ENCODE measurements at regions not wholly inside any gene's neighbourhood (a gene's known extent, or its start where the extent isn't known, plus 50 kb on each side); places are given as distances from the start of the nearest gene placed in this dataset.

DNA sequence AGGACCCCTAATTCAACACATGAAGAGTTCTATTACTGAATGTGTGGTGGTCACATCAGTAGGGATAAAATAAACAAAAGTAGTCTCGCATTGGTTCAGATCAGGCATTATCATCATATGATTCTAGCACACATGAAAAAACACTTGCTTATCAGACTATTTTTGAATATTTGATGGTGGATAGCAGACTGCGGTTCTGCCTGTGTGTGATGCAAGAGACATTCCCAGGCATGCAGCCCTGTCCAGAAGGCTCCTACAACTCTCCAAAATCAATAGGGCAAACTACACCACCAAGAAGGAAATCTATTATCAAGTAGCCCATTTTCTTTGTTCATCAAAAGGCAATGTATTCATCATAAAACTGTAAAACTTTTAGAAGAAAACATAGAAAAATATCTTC, 304.7 kb downstream of the DUSP10 start:
- DNase-seq: no peak

DNA sequence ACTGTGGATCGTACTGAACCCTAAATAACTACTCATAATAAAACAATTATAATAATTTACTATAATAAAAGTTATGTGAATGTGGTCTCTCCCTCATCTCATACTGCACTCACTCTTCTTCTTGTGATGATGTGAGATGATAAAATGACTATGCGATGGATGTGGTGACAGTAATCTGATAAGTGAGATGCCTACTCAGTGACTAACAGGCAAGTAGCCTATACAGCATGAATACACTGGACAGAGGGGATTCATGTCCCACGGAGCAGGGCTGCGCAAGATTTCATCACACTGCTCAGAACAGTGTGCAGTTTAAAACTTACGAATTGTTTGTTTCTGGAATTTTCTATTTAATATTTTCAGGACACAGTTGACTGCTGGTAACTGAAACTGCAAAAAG, 304.0 kb downstream of the DUSP10 start:
- DNase-seq: no peak

DNA sequence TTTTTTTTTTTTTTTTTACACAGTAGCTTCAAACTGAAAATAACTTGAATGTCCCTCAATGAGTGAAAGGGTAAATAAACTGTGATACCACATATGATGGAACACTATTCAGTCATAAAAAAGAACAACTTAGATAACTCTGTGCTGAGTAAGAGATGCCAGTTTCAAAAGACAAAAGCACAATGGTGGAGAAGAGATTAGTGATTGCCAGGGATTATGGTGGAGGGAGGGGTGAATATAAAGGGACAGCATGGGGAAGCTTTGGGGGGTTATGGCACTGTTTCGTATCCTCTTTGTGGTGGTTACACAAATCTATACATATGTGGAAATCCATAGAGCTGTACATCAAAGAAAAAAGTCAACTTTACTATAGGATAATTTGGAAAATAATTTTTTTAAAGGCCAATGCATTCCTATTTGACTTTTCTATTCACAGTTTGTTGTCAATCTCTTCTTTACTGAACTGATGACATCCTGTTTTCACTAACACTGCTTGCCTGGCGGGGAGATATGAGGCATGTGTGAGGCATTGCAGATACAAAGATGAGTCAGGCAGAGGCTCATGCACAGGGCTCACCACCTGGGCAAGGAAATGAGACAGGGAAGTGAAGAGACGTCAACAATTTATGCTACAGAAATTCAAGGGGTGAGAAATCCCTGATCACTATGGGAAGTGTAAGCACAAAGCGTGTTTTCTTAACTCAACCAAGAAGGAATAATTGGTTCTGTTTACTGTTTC, 302.7 kb downstream of the DUSP10 start:
- DNase-seq: peak; percentile 43

DNA sequence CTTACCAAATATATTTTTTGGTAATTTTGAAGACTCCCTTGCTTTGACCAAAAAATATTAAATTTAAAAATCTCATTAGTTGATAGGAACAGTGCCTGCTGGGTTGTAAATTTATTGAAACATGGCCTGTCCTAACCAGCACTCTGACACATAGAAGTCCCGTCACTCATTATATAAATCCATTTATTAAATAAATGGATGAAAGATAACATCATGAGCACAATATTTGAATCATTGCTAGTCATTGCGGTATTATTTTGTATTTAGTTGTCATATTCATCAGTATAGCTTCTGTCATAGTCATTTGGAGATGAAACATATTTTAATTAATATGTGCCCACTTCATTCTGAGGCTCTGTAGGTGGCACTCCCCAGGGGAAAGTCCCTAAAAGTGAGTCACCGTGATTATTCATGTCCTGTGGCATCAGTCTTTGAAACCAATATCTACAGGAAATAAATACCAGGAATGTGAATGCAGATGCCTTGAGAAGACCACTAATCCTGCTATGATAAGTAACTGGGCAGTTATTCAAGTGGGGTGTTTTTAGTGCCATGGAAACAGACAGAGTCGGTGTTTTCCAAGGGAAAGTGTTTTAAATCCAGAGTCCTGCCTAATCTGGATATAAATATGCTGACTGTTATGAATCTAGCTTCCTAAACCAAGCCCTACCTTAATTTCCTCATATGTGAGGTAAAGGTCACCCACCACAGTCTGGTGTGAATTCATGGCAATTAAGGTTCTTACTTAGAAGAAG, 302.0 kb downstream of the DUSP10 start:
- peak; percentile 25 for DNase-seq

DNA sequence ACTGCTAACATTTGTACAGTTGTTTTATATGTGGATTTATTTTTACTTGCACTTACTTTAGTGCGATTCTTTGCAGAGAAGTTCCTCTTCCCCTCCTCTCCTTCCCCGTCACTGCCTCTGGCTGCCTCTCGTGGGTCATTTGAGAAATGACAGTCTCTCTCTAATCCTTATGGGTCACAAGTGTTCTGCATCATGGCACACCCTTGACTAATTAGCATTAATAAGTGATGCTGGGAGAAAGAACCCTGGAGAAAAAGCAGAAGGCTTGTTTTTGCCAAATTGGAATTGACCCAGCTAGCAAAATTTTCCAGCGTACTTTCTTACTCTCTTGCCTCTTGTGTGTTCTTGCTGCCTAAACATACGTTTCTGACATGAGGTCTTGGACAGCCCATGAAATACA, 301.2 kb downstream of the DUSP10 start:
- DNase-seq: no peak

DNA sequence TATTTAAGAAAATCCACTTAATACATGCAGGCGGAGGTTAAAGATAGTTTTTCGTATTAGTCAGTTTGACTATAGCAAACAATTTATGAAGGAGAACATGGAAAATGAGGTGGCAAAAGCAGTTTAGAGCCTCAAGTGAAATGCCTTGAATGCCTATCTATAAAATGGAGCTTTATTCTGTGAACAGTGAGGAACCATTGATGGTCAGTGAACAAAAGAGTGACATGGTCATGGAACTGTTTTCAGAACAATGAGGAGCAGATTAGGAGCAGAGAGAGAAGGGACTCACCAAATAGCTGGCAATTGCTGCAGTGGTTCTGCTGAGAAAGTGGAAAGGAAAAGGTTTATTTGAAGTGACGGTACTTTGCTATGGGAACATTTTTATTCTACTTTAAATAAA, 299.8 kb downstream of the DUSP10 start:
- no peak for DNase-seq

DNA sequence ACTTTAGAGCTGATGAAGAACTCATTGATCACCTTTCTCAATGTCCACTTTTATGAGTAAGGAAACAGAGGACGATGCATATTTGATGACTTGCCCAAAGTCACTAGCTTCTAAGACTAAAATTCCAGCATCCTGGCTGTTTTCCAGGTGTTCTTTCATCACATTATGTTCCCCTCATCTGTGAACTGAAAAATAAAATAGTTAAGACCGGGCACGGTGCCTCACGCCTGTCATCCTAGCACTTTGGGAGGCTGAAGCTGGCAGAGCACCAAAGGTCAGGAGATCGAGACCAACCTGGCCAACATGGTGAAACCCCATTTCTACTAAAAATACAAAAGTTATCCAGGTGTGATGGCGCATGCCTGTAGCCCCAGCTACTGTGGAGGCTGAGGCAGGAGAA, 297.5 kb downstream of the DUSP10 start:
- no peak for DNase-seq

DNA sequence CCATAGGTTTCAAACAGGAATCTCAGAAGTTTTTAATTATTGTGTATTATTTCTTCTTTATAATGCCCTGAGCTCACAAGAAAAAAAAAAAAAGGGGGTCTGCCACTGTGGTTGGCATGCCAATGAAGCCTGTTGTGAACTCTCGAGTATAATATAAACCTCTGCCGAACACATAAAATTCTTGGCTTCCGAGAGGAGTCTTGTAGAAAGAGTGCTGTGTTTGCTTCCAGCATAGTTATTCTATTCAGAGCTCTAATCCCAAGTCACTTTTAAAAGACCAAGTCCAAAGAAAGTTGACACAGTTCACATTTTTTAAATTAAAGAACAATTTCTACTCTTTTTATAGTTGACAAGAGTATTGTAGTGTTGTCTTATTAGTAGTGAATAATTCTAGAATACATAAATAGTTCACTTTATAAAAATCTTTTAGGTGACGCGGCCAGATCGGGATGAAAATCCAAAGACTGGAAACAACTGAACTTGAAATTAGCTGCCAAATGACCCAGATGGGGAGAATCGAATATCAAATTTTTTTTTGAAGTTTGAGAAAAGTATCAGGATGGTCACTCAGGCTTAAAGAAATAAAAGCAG, 293.2 kb downstream of the DUSP10 start:
- no peak for DNase-seq

DNA sequence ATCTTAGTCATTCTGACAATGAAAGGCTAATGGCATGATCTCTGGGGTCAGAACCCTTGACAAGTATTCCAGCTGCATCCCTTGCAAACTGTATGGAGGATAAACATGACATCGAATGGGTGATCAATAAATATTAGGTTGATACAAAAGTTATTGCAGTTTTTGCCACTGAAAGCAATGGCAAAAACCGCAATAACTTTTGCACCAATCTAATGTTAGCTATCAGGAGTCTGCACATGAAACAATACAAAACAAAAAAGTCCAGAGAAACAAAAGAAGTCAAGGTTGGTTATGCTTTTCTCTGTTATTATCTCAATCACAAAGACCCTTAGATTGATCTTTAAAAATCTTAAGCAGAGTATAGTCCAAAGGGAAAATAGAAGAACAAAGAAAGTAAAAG, 292.7 kb downstream of the DUSP10 start:
- no peak for DNase-seq

DNA sequence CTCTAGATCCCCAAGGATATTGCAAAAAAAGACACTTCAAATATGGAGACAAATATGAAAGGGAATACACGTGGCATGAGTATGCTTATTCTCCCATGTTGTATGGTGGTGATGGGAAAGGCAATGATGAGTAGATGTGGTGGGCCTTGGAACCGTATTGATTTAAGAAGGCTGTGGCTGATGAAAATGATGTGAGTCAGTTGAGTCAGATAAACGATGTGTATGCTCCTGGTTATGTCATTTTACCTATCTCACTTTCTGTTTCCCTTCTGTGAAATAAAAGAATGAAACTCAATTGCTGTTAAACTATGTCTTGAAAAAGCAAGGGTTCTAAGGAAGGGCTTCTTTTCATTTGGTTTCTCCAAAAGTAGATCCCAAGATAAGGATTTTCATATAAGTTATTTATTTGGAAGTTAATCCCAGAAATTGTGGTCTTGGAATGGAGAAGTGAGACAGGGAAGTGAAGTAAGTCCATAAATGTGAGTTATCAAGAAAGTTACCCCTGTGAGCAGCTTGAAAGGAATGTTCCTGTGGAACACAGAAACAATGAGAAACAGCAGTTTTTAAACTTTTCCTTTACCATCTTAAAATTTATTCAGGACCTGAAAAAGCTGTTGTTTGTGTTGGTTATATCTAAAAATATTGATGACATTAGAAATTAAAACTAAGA, 292.0 kb downstream of the DUSP10 start:
- no peak for DNase-seq

DNA sequence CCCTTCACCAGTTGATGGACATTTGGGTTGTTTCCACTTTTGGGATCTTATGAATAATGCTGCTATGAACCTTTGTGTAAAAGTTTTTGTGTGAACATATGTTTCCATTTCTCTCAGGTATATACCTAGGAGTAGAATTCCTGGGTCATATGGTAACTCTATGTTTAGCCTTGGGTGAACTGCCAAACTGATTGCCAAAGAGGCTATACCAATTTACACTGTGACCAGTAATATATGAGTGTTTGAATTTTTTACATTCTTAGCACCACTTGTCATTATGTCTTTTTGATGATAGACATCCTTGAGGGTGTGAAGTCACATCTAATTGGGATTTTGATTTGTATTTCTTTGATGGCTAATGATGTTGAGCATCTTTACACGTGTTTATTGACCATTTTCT, 290.1 kb downstream of the DUSP10 start:
- no peak for DNase-seq

DNA sequence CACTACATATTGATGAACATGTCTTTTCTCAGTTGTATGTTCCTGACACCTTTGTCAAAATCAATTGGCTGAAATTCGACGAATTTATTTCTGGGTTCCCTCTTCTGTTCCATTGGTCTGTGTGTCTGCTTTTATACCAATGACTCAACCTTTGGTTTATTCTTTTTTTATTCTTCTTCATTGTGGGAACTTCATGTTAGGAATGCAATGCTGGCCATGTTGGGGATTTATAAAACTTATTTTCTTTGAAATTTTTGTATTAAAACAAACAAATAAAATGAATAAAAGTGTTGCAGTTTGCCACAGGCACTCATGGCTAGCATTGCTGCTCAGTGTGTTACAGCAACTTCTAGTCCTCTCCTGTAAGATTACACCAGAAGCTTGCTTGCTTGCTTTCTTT, 287.8 kb downstream of the DUSP10 start:
- no peak for DNase-seq

DNA sequence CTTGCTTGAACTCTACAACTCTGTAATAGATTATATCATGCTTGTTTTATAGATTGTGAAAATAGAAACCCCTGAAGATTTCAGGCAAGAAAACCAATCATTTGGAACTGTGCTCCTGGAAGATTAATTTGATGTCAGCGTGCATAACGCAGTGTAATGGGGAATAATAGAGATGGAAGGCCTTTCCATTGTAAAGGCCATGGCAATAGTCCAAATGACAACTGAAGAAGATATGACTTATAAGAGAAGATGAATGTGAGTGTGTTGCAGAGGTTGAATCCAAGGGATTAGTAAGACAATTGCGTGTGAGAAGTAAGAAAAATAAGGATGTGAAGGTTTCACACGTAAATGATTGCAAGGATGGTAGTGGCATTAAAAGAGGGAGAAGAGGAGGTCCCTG, 285.0 kb downstream of the DUSP10 start:
- DNase-seq: no peak

DNA sequence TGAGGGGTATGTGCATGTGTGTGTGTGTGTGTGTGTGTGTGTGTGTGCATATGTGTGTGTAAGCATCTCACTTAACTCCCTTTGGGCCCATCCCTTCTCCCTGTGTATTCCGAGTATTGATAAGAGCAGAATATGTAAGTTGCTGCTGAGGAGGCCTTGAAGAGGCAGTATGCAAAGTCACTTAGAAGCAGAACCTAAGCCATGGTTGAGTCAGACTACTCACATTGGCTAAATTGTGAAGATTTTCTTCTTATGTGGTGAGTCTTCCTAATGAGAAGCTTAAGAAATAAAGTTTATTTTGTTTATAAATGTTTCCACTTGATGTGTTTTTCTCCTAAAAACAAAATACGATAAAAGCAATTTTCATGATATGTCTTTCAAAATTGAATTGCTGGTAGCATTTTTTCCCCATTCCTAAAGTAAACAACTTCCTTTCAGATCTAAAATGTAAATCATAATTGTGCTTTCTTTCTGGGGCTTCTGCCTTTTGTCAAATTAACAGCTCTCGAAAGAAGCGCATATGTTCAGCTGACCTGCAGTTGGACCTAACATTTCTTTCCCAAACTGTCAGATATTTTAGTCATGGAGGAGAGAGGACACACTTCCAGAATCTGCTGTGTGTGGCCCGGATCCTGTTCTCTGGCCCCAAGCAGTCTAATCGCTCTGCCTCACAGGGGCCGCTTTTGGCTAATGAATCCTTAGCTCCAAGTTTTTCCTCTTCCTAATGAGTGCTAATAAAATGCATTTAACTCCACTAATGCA, 284.0 kb downstream of the DUSP10 start:
- no peak for DNase-seq

DNA sequence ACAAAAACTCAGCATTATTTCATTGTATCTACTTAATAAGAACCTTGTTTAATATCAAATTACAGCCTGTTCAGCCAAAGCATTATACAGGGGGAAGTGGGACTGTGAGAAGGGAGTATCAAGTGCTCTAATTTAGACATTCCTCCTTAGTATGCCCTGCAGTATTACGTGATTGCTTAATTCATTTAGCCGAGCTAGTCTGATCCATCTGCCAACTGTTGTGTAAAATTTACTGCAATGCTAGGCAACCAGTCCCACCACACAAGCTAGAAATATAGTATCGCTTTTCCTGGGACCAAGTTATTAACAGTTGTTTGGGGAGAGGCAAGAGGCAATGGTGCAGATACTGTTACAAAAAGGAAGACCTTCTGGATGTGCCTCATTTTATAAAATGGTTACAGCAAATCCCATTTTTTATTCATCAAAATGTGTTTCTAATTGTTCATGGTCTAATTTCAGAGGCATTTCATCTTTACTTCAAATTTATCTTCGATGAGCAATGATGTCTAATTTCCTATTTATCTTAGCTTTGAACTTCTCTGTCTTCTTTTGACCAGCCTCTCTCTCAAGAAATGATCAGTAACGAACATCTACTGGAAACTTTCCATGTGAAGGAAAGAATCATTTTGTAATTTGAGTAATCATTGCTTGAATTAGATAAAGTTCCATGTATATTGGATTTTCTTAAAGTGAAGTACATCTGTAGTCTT, 283.3 kb downstream of the DUSP10 start:
- DNase-seq: no peak

DNA sequence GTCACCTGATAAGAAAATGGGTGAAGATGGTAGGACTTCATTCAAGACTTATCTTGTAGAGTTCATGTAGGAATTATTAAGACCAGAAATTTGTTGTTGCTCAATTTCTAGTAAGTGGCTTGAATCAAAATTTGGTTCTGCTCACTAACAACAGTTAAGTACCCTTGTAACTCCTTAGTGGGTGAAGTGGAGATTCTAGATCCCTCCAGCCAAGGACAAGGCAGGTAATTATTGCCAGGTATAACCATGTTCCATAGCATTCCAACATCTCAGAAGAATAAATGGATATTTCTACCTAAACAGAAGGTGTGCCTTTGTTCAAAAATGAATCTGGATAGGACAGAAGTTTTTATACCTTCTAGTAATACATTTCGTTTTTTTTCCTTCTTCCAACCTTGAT, 282.3 kb downstream of the DUSP10 start:
- no peak for DNase-seq

DNA sequence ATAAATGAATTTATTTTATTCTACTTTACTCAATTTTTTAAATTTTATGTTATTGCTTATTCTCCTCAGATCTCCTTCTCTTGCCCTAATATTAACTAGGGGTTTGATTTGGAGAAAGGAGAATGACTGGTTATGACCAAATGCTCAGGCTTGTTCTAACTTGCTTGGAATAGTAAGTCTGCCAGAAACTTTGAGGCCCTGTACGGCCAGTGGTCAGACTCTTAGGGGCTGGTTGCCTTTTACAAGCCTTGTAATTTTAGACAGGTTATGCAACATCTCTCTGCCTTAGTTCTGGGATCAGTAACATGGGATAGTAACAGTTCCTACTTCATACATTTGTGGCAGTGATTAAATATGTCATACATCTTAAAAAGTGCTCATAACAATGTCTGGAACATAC, 279.5 kb downstream of the DUSP10 start:
- no peak for DNase-seq

DNA sequence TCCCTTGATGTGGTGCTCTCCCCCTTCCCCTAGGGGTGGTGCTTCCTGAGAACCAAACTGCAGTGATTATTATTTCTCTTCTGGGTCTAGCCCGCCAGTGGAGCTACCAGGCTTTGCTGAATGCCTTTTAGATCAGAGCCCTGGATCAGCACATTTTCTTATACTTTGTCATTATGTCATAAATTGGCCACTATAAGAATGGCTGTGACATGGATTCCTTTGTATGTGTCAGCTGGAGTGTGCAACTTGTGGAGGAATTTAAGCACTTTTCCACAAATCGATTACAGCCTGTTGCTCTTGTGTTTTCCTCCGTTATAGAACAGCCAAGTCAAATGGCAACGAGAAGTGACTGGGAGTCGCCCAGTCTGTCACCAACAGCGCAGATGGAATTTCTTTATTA, 273.3 kb downstream of the DUSP10 start:
- no peak for DNase-seq

DNA sequence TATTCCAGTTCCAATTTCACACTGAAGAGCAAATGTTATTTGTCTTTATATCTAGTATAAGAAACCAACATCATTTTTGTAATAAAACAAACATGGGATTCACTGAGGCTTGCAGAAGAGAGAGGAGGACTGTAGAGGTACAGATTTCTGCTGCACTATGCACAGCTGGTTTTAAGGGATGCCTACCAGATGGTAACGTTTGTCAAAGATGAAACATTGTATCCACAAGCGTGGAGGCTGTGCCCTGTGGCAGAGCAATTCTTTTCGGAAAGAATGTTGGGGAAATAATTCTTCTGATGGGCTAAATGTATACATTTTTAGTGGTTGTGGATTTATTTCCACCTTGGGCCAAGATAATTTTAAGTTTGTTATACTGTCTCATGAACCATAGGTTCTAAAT, 272.4 kb downstream of the DUSP10 start:
- no peak for DNase-seq

DNA sequence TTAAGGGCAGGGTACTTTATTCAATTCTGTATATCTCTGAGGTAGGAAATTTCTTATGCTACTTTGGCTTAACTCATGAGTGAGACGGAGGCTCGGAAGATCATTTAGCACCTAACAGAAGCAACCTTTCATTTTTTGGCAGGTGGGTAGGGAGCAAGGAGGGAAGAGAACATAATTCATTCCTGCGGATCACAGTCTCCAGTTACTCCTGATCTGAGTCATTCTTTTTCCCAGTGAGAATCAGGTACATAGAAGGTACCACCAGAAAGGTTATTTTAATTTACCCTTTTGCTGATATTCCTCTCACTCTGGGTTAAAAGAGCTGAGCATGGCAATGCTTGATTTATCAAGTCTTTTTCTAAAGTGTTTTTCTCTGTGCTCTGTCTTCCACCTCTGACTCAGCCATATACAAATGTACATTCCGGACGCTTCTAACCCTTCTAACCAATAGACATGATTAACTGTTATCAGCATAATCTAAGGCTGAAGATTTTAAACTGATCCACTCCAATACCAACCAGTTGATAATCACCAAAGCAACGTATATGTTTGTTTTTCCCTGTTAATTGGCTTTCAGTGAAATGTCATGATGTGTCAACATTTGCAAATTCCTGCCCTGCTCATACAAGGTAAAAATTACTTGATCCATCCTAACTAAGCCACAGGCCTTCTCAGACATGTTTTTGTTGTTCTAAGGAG, 271.7 kb downstream of the DUSP10 start:
- DNase-seq: no peak

DNA sequence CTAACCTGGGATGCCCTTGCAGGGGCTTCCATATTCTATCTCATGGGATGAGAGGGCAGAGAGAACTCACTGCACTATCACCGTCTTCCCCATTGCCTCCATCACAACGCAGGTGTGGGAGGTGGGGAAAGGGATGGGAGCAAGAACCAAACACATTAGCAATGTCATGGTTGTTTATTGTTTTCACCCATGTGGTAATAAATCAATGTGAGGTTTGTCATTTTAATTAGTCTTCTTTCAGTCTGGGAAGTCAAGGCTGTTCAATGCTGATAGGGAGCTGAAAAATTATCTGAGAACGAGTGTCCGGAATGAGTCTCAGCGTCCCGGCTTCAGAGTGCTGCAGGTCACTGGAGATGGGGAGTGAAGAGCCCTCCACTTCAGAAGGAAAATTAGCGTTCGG, 268.5 kb downstream of the DUSP10 start:
- no peak for DNase-seq

DNA sequence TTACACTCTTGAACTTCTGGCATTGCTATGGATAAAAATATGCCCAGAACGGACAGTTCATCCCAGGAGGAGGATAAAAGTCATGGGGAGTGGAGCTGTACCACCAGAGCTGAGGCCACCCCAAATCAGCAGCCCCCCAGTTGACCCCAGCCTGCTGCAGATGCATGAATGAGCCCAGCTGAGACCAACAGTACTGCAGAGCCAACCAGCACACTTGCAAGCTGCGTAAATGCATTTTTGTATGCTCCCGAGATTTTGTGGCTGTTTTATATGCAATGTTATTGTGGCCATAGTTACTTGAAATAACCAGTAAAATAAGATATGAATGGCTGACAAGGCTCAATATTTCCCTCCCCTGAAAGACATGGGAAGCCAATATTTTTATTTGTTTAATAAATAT, 264.6 kb downstream of the DUSP10 start:
- DNase-seq: no peak

Data from CD4-positive, alpha-beta T cell treated with Interleukin-17A for 4 hours (primary cell).